HEK293T (cell line): ENCODE measurements at regions not wholly inside any gene's neighbourhood (a gene's known extent, or its start where the extent isn't known, plus 50 kb on each side); places are given as distances from the start of the nearest gene placed in this dataset.

ENCODE experiments used
- BHLHE40 ChIP-seq: fragments of 450-650 bp; IDR thresholded peaks from 2 replicates; pipeline ENCODE4 v1.6.1; 2016; ENCODE audit warnings: mild to moderate bottlenecking, moderate library complexity, borderline replicate concordance
- ELF4 ChIP-seq: fragments of 450-650 bp; IDR thresholded peaks from 2 replicates; pipeline ENCODE4 v1.6.1; 2017; ENCODE audit warnings: antibody characterized with exemption
- TF ChIP-seq, protein P1 (sequence below): fragments of 450-650 bp; IDR thresholded peaks from 2 replicates; pipeline ENCODE4 v1.6.1; 2016

DNA sequence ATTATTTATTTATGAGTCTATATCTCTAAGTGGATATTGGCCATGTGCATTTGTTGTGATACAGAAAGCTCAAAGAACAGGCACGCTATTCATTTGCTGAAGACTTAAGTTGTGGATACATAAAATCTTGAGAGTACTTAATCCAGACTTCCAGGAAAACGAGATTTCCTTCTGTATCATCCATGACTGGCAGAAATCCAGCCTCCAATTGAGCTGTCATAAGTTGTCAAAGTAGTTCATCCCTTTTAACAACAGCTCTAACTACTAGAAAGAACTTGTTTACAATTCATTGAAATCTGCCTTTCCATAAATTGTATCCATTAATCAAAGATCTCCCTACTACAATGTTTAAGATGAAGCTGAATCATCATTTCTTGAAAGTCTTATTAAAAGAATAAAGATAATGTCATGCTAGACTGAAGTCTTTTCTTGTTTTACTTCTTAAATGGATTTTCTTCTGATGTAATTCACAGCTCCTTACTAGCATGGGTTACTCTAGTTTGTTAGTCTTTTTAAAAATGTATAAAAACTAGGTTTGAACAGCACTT, 447.3 kb upstream of the CITED2 start:
- TF ChIP-seq ELF4 (no peak), BHLHE40 (no peak)
- TF ChIP-seq, protein P1, sequence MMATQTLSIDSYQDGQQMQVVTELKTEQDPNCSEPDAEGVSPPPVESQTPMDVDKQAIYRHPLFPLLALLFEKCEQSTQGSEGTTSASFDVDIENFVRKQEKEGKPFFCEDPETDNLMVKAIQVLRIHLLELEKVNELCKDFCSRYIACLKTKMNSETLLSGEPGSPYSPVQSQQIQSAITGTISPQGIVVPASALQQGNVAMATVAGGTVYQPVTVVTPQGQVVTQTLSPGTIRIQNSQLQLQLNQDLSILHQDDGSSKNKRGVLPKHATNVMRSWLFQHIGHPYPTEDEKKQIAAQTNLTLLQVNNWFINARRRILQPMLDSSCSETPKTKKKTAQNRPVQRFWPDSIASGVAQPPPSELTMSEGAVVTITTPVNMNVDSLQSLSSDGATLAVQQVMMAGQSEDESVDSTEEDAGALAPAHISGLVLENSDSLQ, result no peak
